OCI-LY1 (cell line): ENCODE measurements at regions not wholly inside any gene's neighbourhood (a gene's known extent, or its start where the extent isn't known, plus 50 kb on each side); places are given as distances from the start of the nearest gene placed in this dataset.
"Not testable (repeated sequence)": the region's sequence is repeated elsewhere in the genome, so short reads cannot be mapped to it uniquely, and the experiment has no call there.

Experiments
- H2AFZ ChIP-seq: fragments of 200-600 bp; sonication (generic), shearing (Covaris generic); 2 replicates; pipeline ENCODE4 v1.6.0; 2014; ENCODE audit warnings: antibody characterized with exemption, mild to moderate bottlenecking, low read length
- H3F3A ChIP-seq: fragments of 200-600 bp; sonication (generic), shearing (Covaris generic); 2 replicates; pipeline ENCODE4 v1.6.0; 2014; ENCODE audit warnings: mild to moderate bottlenecking, antibody characterized with exemption, low read length, moderate library complexity; ENCODE audit not compliant: insufficient read depth
- H3K27ac ChIP-seq: fragments of 200-600 bp; sonication (generic); 2 replicates; pipeline ENCODE4 v1.5.1; 2014; ENCODE audit warnings: low read length, mixed run types, mild to moderate bottlenecking, low read depth; ENCODE audit not compliant: poor library complexity, severe bottlenecking
- H3K27me3 ChIP-seq: fragments of 200-600 bp; sonication (generic); 2 replicates; pipeline ENCODE4 v1.6.0; 2014; ENCODE audit warnings: antibody characterized with exemption, mild to moderate bottlenecking, low read length, moderate library complexity; ENCODE audit not compliant: insufficient read depth
- H3K36me3 ChIP-seq: fragments of 200-600 bp; sonication (generic); 2 replicates; pipeline ENCODE4 v1.6.1; 2014; ENCODE audit warnings: mild to moderate bottlenecking, antibody characterized with exemption, low read length, moderate library complexity, mixed read lengths; ENCODE audit not compliant: insufficient read depth
- H3K4me1 ChIP-seq: fragments of 200-600 bp; sonication (generic); 2 replicates; pipeline ENCODE4 v1.5.1; 2014; ENCODE audit warnings: mild to moderate bottlenecking, low read length, moderate library complexity; ENCODE audit not compliant: insufficient read depth, severe bottlenecking
- H3K4me2 ChIP-seq: fragments of 200-600 bp; sonication (generic), shearing (Covaris generic); 2 replicates; pipeline ENCODE4 v1.6.1; 2014; ENCODE audit warnings: low read length
- H3K4me3 ChIP-seq: fragments of 200-600 bp; sonication (generic); 2 replicates; pipeline ENCODE4 v1.5.1; 2014; ENCODE audit warnings: low read length, low read depth, mild to moderate bottlenecking, mixed read lengths; ENCODE audit not compliant: poor library complexity, severe bottlenecking
- H3K79me2 ChIP-seq: fragments of 200-600 bp; shearing (Covaris generic); 2 replicates; pipeline ENCODE4 v1.6.1; 2016; ENCODE audit warnings: mixed run types, low read length, mixed read lengths; ENCODE audit not compliant: insufficient read depth
- H3K9ac ChIP-seq: fragments of 200-600 bp; sonication (generic), shearing (Covaris generic); 2 replicates; pipeline ENCODE4 v1.6.1; 2014; ENCODE audit warnings: mild to moderate bottlenecking, low read length, mixed read lengths
- H3K9me2 ChIP-seq: fragments of 200-600 bp; sonication (generic), shearing (Covaris generic); 2 replicates; pipeline ENCODE4 v1.6.1; 2014; ENCODE audit warnings: low read depth, mild to moderate bottlenecking, low read length, mixed read lengths
- H3K9me3 ChIP-seq: fragments of 200-600 bp; shearing (Covaris generic); 2 replicates; pipeline ENCODE4 v1.6.1; 2014; ENCODE audit warnings: low read length, mixed read lengths
- H4K20me1 ChIP-seq: fragments of 200-600 bp; sonication (generic), shearing (Covaris generic); 2 replicates; pipeline ENCODE4 v1.6.0; 2016; ENCODE audit warnings: mild to moderate bottlenecking, low read length; ENCODE audit not compliant: insufficient read depth
- CTCF ChIP-seq: fragments of 200-600 bp; sonication (generic), shearing (Covaris generic); IDR thresholded peaks from 2 replicates; pipeline ENCODE4 v1.5.1; 2017; ENCODE audit warnings: mild to moderate bottlenecking, antibody characterized with exemption, low read length, moderate library complexity, mixed read lengths
- EZH2 ChIP-seq: fragments of 200-600 bp; sonication (generic), shearing (Covaris generic); IDR thresholded peaks from 2 replicates; pipeline ENCODE4 v1.8.0; 2017; ENCODE audit warnings: borderline replicate concordance, mixed run types, mild to moderate bottlenecking, antibody characterized with exemption, low read length, moderate library complexity, mixed read lengths

- Histone ChIP-seq H2AFZ (0 out of 2 replicates have a peak overlapping the region, but pooled peaks have one; percentile 5), H3K36me3 (no peaks in the 10 kb centered on the region), H3K9me3 (no peaks in the 10 kb centered on the region), H3K79me2 (no peaks in the 10 kb centered on the region), H3K4me3 (no peak overlapping the region), H4K20me1 (no peaks in the 10 kb centered on the region), H3K27ac (no peak overlapping the region), H3K27me3 (no peaks in the 10 kb centered on the region), H3K9ac (peak overlapping the region; percentile 7; the same call in 1 of the 2 replicates), H3K4me1 (peaks cover 13% of the 10 kb centered on the region), H3K4me2 (peak overlapping the region; percentile 31; the same call in 1 of the 2 replicates), H3F3A (no peaks in the 10 kb centered on the region), H3K9me2 (no peaks in the 10 kb centered on the region)
- TF ChIP-seq CTCF (no peak), EZH2 (no peak)
Measured at GRCh38 chr2:111534910-111535352, 349.1 kb downstream of the ANAPC1 start.

- peak overlapping the region; percentile 31; the same call in 1 of the 2 replicates for H3K4me2 ChIP-seq
- TF ChIP-seq EZH2 (no peak), CTCF (no peak)
- H2AFZ ChIP-seq, result no peak overlapping the region
- peak overlapping the region; percentile 7; the same call in 1 of the 2 replicates for H3K9ac ChIP-seq
- no peak overlapping the region for H3K27ac ChIP-seq
- no peaks in the 10 kb centered on the region for H3K9me3 ChIP-seq
- H3K4me1 ChIP-seq, result peaks cover 13% of the 10 kb centered on the region
- H3K36me3 ChIP-seq, result no peaks in the 10 kb centered on the region
- no peaks in the 10 kb centered on the region for H3K79me2 ChIP-seq
- no peaks in the 10 kb centered on the region for H3K9me2 ChIP-seq
- H4K20me1 ChIP-seq, result no peaks in the 10 kb centered on the region
- H3F3A ChIP-seq, result no peaks in the 10 kb centered on the region
- no peaks in the 10 kb centered on the region for H3K27me3 ChIP-seq
- no peak overlapping the region for H3K4me3 ChIP-seq
Measured at GRCh38 chr2:111535404-111535803, 348.6 kb downstream of the ANAPC1 start.

GRCh38 chr2:111537078-111537655, 346.8 kb downstream of the ANAPC1 start:
- H3K4me1 ChIP-seq, result peaks cover 13% of the 10 kb centered on the region
- H3K27me3 ChIP-seq, result no peaks in the 10 kb centered on the region
- no peaks in the 10 kb centered on the region for H3K79me2 ChIP-seq
- no peak overlapping the region for H3K9ac ChIP-seq
- no peak overlapping the region for H3K4me2 ChIP-seq
- H3K27ac ChIP-seq, result no peak overlapping the region
- no peaks in the 10 kb centered on the region for H3F3A ChIP-seq
- H3K9me2 ChIP-seq, result no peaks in the 10 kb centered on the region
- no peak overlapping the region for H2AFZ ChIP-seq
- no peaks in the 10 kb centered on the region for H4K20me1 ChIP-seq
- H3K9me3 ChIP-seq, result no peaks in the 10 kb centered on the region
- H3K4me3 ChIP-seq, result no peak overlapping the region
- no peak for TF ChIP-seq CTCF
- TF ChIP-seq EZH2, result no peak
- no peaks in the 10 kb centered on the region for H3K36me3 ChIP-seq

- H3K4me2 ChIP-seq, H2AFZ ChIP-seq: not testable (repeated sequence)
Measured at GRCh38 chr2:111539991-111540390, 344.0 kb downstream of the ANAPC1 start.

GRCh38 chr2:111542120-111542774, 341.7 kb downstream of the ANAPC1 start:
- H3K9me3 ChIP-seq, H3K36me3 ChIP-seq, H3K9me2 ChIP-seq, H3K4me3 ChIP-seq, H2AFZ ChIP-seq, H4K20me1 ChIP-seq, H3K27ac ChIP-seq, H3K79me2 ChIP-seq, H3K27me3 ChIP-seq, H3F3A ChIP-seq, H3K4me2 ChIP-seq, H3K9ac ChIP-seq: not testable (repeated sequence)
- peaks cover 11% of the 10 kb centered on the region for H3K4me1 ChIP-seq

More at GRCh38 chr2:111539991-111540390, 344.0 kb downstream of the ANAPC1 start:
- not testable (repeated sequence) for H3K27me3 ChIP-seq, H3K27ac ChIP-seq, H3K9ac ChIP-seq, H3F3A ChIP-seq, H4K20me1 ChIP-seq, H3K79me2 ChIP-seq, H3K9me2 ChIP-seq, H3K4me1 ChIP-seq, H3K36me3 ChIP-seq, H3K9me3 ChIP-seq, H3K4me3 ChIP-seq
